EL (cell line): ENCODE measurements at regions not wholly inside any gene's neighbourhood (a gene's known extent, or its start where the extent isn't known, plus 50 kb on each side); places are given as distances from the start of the nearest gene placed in this dataset.
"Not testable (repeated sequence)": the region's sequence is repeated elsewhere in the genome, so short reads cannot be mapped to it uniquely, and the experiment has no call there.

Source experiments
- DNase-seq: peaks from one replicate; pipeline ENCODE4 v3.0.0-alpha.2; 2016

DNA sequence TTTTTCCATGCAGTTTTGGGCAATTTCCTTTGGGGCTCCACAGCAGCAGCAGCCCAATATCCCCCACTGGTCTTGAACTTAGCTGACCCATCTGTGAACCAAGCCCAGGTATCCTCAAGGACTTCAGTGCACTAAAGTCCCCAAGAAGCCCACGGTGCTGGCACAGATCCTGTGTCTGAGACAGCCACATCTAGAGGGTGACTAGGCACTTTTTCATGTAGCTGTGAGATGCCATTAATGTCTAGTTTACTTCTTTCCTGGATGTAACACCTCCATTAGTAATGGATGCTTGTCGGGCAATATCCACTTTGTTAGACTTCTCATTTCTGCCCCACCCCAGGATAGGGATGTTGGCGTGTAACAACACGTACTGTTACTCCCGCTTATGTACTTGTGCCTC, 117.9 kb downstream of the GPCPD1 start:
- no peak for DNase-seq

DNA sequence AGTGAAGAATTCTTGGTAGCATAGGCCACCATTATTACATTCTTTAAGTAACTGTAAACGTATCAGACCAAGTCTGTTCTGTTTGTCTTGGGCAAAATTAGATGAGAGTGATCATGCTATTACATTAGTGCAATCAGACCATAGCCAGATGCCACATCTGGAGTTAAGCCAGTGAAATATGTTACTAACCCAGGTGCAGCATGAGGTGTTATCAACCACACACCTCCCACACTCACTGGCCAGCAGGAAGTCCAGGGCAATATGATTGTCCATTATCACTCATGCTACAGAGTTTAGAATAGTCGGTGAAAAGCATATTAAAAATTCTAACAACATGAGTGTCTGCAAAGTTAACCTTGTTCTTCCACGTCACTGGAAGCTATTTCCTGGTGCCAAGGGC, 119.4 kb downstream of the GPCPD1 start:
- DNase-seq, result no peak

DNA sequence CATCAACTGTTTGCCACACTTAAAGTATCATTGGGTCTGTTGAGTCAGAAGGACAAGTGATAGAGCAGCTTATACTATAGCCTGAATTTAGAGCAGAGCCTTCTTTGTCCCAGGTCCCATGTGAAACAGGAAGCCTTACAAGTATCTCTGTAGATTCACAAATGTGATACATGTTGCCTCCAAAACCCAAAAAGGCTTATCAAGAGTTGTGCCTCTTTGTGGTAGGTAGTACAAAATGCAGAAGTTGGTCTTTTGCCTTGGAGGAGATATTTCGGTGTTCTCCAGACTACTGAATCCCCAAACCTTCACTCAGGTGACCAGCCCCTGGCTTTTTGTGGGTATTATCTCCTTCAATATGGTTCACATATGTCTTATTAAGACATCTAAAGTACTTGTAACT, 121.2 kb downstream of the GPCPD1 start:
- DNase-seq, result no peak

- no peak for DNase-seq
Measured at GRCh38 chr20:5488823-5489222, 122.0 kb downstream of the GPCPD1 start.

DNA sequence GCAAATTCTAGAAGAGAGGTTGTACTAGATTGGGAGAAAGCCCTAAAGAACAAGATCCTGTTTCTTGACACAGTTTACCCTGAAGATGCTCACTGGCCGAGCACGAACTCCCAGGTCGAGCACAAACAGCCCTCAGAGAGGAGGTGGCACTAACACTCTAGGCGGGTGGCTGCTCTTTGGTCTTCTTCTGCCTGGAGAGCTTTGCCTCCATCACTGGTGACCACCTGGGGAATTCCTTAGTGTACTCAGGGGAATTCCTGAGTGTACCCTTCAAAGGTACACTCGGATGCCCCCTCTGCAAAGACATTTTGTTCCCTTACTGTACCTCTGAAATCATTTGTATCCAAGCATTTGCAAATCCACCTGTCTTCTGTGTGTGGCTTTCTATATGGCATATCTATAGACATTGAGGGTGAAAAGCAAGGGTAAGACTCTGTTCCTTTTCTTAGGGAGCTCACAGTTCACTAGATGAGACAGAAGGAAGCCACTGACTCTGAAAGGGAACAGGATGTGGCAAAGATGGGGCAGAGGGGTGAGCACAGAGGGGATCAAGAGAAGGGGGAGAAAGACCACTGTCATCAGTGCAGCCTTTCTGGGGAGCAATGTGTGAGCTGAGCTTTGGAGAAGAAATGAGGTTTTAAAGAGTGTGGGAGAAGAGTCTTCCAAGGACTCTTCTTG, 124.3 kb downstream of the GPCPD1 start:
- DNase-seq, result no peak

GRCh38 chr20:5484926-5485325, 125.9 kb downstream of the GPCPD1 start:
- DNase-seq, result no peak

- DNase-seq, result no peak
Measured at GRCh38 chr20:5484346-5484745, 126.5 kb downstream of the GPCPD1 start.

GRCh38 chr20:5482791-5483190, 128.0 kb downstream of the GPCPD1 start:
- DNase-seq, result no peak

DNA sequence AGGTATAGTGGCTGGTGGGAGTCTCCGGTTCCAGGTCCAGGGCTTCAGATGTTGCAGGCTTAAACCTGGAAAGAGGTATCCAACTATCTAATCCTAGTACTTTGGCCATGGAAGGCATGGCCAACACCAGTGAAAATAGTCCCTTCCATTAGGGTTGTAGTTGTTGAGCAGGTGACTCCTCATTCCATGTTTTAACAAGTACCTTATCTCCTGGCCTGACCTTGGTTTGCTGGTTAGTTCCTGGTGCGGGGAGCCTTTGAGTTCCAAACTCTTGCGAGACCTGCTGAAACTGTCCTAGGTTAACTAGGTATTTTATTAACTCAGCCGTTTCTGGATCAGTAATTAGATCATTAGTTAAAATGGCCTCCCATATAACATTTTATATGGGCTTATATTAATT, 128.9 kb downstream of the GPCPD1 start:
- no peak for DNase-seq

- DNase-seq, result no peak
Measured at GRCh38 chr20:5480824-5481600, 129.8 kb downstream of the GPCPD1 start.

DNA sequence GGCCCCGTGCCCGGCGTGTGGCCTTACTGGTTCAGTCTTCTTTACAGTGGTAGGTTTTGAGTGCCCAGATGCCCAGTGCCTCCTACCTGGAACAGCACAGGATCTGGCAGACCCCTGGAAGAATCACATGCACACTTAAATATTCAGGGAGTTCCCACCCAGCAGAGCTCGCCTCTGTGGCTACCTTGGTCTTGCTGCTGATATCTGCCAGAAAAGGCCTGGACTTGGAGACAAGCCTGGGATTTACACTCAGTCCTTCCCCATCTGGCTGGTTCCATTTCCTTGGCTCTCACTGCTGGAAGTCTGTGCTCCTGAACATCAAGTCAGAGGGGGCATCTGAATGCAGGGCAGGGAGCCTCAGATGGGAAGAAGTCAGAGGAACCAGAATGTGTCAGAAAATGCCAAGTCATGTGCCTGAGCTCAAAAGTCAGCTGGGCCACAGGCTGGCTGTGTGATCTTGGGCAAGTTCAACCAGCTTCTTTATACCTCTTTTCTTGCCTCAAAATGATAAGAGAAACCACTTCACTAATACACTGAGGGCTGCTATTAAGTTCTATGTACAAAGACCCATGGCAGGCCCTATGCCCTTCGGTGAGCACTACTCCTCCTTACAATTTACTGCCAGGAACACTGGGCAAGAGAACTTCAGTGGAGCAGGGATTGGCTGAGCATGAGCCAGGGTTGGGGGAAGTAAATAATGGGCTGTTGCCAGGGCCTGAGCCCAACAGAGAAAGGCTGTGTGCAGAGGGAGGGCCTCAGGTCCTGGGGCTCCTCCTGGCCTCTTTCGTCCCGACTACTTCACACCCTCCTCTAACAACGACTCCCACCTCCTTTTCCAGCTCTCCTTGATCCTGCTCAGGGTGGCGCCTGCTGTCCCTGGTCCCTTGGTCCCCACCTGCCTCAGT, 135.9 kb downstream of the GPCPD1 start:
- DNase-seq, result no peak

DNA sequence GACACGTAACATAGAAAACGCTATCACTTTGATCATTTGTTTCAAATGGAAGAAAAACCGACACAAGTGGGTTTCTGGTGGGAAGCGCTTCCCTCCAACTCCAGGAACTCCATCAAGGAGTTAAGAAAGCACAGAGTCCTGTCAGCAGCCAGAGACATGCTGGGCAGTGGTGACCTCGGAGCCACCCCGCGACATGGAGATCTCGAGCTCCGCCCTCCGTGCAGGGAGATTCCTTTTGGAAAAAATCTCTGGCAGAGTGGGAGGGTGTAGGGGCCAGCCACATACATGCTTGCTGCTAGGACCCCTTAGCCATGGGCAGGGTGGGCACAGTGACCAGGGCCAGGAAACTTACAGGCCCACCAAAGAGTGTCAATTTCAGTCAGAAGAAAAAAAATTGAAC, 138.9 kb downstream of the GPCPD1 start:
- not testable (repeated sequence) for DNase-seq

GRCh38 chr20:5471368-5471767, 139.4 kb downstream of the GPCPD1 start:
- no peak for DNase-seq

DNA sequence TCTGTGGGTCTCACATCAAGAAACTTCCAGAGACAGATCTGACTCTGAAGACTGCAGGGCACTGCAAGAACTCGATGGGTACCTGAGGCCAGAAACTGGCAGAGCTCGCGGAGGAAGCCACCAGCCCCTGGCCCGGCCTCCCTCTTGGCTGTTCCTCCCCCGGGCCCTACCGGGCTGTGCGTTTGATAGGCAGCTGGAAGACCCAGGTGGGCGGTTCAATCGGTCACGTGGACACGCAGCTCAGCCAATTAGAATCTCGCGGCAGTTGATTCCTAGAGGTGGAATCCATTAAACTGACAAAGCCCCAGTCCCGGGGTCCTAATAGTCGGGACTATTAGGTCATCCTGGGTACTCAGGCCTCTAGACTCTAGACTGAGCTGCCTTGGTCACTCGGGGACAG, 139.9 kb downstream of the GPCPD1 start:
- no peak for DNase-seq

DNA sequence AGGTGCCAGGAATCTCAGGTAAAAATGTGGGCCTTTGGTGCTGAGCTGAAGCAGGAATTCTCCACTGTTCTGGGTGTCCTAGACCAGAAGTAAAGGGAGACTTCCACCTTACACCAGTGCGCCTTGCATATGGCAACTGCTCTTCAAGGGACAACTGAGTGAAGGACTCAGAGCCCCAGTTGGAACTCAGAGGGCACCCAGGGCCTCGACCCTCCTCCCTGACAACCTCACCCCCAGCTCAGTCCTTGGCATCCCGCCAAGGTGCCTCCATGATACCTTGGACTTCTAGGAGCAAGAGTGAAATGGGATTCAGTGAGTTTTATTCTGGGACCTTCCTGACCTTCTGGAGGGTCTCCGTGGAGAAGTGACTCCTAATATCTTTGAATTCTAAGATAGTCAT, 140.3 kb downstream of the GPCPD1 start:
- DNase-seq, result no peak

GRCh38 chr20:5469111-5469510, 141.7 kb downstream of the GPCPD1 start:
- no peak for DNase-seq

DNA sequence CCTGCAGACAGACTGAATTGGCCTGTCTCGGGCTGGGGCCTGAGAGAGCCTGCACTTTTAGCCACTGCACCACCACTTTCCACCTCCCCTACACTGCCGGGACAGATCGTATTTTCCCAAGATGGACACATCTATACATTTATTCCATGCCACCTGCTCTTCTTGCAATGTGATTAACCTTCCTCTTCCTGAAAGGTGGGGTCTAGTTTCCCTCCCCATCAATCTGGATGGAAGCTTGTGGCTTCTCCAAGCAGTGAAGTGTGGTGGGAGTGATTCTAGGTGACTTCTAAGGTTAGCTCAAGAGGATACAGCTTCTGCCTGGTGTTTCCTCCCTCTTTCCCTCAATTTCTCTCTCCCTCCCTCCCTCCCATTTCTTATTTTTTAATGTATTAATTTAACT, 143.7 kb downstream of the GPCPD1 start:
- no peak for DNase-seq

DNA sequence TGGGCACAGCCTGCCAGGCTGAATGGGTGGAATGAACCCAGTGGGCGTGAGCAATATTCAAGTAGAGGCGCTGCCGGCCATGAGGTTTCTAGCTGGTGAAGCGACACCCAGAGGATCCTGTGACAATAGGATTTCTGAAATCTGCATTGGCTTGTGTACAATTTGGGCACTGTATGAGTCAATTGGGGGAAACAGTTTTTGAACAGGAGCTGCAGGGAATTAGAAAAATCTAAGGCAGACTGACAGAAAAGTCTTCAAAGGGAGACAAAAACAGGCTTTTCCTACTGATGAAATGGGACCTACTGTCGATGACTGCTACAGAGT, 145.2 kb downstream of the GPCPD1 start:
- no peak for DNase-seq

GRCh38 chr20:5464901-5465603, 145.8 kb downstream of the GPCPD1 start:
- DNase-seq, result no peak

- DNase-seq, result no peak
Measured at GRCh38 chr20:5463007-5463686, 146.4 kb upstream of the PROKR2 start.

DNA sequence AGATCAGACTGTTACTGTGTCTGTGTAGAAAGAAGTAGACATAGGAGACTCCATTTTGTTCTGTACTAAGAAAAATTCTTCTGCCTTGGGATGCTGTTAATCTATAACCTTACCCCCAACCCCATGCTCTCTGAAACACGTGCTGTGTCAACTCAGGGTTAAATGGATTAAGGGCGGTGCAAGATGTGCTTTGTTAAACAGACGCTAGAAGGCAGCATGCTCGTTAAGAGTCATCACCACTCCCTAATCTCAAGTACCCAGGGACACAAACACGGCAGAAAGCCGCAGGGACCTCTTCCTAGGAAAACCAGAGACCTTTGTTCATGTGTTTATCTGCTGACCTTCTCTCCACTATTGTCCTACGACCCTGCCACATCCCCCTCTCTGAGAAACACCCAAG, 137.0 kb upstream of the PROKR2 start:
- not testable (repeated sequence) for DNase-seq

- not testable (repeated sequence) for DNase-seq
Measured at GRCh38 chr20:5453316-5453715, 136.6 kb upstream of the PROKR2 start.

- DNase-seq, result not testable (repeated sequence)
Measured at GRCh38 chr20:5452691-5453090, 135.9 kb upstream of the PROKR2 start.
